GM21717 (cell line): ENCODE measurements at regions not wholly inside any gene's neighbourhood (a gene's known extent, or its start where the extent isn't known, plus 50 kb on each side); places are given as distances from the start of the nearest gene placed in this dataset.
"Not testable (repeated sequence)": the region's sequence is repeated elsewhere in the genome, so short reads cannot be mapped to it uniquely, and the experiment has no call there.

ENCODE experiments used
- ATAC-seq: cut with Tn5 transposase; IDR thresholded peaks from one replicate; pipeline ENCODE4 v1.9.1; 2021; ENCODE audit warnings: mild to moderate bottlenecking, moderate library complexity; ENCODE audit not compliant: unreplicated experiment

DNA sequence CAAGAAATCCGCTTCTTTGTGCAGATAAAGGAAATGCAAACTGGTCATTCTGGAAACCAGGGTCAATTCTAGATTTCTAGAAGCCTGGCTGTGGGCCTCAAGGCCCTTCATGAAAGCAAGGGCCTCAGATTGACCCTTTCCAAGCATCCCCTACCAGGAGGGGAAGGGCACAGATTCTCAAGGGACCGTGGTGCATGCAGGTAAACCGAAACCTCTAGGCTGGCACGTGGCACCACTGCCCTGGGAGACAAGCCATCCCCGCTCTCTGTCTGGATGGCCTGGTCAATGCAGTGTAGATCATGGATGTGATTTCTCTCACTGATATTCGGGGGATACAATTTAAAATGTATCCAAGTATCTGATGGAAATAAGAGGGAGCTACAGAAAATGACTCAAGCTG is 69.4 kb downstream of the TOMM20 start:
- ATAC-seq, result no peak

DNA sequence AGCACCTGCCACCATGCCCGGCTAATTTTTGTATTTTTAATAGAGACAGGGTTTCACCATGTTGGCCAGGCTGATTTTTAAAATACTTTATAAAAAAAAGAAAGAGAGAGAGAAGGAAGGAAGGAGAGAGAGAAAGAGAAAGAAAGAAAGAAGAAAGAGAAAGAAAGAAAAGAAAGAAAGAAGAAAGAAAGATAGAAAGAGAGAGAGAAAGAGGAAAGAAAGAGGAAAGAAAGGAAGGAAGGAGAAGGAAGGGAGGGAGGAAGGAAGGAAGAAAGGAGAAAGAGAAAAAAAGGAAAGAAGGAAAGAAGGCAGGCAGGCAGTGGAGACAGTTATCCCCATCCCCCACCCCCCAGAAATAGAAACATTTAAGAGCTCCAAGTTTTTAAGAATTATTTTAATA is 69.9 kb downstream of the TOMM20 start:
- ATAC-seq, result no peak

DNA sequence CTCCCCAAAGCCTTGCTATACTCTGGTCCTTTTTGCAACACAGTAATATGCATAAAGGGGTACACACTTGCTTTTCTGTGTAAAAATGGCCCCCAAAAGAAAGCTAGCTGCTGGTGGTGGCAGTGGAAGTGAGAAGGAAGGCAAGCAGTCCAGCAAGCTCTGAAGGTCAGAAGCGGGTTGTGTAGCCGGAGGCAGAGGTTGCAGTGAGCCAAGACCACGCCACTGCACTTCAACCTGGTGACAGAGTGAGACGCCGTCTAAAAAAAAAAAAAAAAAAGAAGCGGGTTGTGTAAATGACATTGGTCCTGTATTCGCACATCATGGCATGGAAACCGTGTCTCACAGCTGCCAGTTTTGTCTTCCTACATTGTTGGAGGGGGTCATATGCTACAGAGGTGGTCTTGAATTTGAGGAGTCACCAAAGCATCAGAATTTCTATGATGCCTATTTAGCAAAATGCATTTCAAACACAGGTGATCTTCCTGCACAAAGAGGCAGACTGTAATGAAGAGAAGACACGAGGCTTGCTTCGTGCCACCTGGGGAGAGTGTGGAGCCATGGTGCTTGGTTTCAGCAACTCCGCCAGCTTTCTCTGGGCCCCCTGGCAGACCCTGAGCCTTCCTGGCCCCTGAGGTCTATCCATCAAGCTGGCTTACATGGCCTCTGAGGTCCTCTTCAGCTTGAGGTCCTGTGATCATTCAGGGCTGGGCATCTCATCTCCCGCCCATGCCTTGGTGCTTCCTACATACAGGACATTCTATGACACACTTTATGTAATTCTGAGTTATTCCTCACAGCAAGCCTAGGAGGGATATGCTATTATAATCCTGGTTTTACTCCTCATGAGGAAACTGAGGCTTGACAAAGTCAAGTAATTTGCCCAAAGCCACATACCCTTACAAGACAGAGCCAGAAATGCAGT is 71.0 kb downstream of the TOMM20 start:
- no peak for ATAC-seq

DNA sequence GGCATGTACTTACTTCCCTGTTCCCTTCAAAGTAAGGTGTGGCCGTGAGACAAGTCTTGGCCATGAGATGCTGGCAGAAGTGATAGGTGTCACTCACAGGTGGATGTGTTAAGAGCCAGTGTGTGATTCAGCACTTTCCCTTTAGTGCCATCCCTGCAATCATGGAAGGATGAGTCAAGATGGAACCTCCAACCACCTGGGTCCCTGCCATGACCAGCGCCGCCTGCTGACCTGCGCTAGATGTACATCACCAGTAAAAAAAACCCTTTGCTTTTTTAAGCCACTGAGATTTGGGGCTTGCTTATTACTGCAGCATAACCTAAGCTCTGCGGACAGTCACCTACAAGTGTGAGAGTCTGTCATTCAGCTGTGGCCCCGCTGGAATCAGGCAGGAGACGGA is 71.7 kb downstream of the TOMM20 start:
- no peak for ATAC-seq

DNA sequence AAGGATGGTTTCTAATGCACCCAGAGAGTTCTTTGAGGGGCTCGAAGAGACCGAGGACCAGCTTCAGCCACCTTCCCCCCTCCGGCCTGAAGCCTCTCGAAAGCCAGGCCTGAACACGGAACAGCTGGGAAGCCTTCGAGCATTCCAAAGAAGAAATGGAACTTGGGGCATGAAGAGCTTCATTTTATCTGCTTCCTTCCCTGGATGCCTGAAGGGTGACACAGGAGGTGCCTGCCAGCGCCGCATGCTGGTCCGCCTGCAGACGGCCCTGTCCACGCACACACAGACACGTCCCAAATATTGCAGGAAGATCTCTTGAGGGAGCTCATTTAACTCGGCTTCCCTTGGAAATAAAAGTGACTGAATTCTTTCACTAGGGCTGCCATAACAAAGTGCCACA is 73.7 kb downstream of the TOMM20 start:
- no peak for ATAC-seq

DNA sequence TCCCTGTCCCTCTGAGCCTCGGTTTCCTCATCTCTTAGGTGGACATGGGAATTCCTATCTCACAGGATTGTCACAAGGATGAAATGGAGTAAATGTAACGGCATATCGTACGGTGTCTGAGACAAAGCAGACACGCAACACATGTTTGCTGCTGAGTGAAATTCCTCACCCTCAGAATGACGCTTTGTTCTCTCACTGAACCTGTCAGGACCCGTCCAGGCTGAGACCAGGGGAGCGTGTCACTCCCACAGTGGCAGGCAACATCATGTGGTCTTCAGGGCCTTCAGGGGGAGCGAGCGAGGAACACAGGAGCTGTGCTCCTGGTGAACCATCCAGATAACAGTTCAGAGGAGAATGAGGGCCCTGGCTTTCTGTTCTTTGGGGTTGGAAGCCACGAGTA is 74.2 kb downstream of the TOMM20 start:
- ATAC-seq, result no peak

DNA sequence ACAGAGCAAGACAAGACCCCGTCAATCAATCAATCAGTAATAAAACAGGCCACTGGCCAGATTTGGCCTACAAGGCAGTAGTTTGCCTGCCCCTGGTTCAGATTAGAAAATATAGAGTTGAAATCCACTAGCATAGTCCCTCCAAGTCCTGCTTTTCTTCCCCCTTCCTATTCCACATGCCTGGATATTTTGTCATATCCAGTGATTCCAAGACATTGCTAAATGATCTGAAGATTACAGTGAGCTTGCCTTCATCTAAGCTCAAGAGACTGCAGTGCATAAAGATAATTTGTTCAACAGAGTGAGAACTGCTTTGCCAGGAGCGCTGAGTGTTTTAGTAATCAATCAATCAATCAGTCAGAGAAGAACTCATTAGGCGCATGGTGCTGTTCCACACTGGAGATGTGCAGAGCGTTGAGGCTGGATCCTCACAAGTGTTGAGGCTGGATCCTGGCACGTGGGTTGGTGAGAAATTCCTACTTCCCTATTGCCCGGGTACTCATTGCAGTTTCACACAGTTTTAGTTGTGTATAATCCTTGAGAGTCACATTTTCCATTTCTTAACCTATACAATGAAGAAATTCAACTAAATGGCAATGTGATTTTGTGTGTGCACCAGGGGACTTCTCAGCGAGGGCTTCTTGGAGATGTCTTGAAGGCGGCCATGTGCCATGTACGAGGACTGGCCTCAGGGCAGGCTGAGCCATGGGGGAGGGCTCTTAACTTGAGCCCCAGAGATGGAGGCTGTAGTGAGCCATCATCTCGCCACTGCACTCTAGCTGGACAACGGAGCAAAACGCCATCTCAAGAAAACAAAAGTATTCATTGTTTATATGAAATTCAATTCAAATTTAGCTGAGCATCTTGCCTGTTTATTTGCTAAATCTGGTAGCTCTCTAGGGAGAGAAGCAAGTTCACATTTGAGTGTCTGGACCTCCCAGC is 76.3 kb downstream of the TOMM20 start:
- ATAC-seq, result no peak

DNA sequence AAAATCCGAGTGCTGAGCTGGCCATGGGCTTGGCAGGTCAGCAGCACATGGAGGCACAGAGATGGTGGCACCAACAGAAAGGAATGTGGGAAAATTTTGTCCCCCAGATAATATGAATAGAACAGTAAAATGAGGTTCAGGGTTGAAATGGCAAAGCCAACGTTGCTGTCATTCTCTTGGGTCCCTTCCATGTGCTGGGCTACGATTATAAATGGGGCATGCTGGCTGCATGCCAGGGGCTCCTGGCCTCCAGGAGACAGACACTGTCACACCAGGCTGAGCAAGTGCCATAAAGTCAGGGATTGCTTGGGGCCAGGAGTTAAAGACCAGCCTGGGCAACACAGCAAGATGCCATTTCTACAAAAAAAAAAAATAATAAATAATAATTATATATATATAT is 77.1 kb downstream of the TOMM20 start:
- ATAC-seq, result no peak

DNA sequence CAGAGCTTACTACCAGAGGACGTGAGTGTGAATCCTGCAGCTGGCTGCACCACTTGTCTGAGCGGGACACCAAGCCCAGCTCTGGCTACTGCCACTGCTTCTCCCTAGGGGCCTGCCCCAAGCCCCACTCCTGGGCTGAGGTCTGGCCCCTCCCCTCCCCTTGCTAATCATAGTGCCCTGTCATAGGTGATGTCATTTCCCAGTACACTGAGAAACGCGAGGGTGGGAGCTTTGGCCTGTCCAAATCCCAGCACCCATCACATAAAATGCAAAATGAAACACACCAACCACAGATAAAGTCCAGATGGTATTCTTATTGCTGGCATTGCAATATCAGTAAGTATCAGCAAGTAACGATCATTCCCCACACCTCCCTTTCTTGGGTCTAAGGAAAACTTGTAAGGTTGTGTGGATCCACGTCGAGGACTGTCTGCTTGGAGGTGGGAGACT is 77.7 kb downstream of the TOMM20 start:
- ATAC-seq, result peak; percentile 45

DNA sequence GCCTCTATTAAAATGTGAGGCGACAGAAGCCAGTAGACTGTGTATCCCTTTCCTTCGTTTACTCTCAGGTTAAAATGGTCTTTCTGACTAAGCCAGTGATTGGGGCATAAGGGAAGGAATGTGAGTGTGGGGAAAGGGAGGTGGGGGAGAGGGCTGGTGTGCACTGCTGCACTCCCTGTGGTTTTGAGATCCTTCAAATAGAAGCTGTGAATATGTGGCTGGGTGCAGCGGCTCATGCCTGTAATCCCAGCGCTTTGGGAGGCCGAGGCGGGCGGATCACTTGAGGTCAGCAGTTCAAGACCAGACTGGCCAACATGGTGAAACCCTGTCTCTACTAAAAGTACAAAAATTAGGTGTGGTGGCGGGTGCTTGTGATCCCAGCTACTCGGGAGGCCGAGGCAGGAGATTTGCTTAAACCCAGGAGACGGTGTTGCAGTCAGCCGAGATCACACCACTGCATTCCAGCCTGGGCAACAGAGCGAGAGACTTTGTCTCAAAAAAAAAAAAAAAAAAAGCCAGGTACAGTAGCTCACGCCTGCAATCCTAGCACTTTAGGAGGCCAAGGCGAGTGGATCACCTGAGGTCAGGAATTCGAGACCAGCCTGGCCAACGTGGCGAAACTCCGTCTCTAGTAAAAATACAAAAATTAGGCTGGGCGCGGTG is 78.8 kb downstream of the TOMM20 start:
- ATAC-seq, result not testable (repeated sequence)

DNA sequence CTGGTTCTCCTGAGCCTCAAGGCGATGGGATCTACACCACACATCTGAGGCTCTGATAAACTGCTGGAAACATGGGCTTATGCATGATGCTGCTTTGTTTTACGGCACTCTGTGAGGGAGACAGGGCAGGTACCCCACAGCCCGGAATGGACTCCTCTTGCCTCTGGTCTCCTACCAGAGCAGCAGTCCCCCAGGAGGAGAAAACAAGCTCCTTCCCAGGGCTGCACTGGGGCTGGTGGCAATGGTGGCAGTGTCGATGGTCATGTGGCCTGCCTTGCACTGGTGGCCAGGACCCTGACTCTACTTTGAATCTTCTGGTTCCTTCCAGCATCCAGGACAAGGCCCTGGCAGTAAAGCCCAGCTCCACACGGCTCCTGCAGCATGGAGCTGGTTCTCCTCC is 79.4 kb downstream of the TOMM20 start:
- no peak for ATAC-seq

DNA sequence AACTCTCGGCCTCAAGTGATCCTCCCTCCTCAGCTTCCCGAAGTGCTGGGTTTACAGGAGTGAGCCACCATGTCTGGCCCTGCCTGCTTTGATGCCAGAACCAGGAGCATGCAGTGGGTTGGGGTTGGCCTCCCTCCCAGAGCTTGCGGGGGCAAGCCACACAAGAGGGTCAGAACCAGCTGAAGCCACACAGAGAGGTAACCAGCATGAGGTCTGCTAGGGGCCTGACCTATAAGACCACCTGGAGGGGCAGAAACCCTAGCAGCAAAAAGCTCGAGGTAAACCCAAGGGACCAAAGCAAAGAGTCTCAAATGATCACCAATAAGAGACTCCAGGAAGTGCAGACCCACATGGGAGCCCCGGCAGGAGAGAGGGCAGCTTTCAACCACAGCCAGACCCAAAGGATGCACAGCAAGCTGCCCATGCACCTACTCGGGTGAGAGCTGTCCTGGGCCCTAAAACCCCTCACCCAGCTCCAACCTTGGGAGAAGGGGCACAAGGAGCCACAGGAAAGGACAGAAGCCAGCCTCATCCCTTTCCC is 81.2 kb downstream of the TOMM20 start:
- no peak for ATAC-seq

DNA sequence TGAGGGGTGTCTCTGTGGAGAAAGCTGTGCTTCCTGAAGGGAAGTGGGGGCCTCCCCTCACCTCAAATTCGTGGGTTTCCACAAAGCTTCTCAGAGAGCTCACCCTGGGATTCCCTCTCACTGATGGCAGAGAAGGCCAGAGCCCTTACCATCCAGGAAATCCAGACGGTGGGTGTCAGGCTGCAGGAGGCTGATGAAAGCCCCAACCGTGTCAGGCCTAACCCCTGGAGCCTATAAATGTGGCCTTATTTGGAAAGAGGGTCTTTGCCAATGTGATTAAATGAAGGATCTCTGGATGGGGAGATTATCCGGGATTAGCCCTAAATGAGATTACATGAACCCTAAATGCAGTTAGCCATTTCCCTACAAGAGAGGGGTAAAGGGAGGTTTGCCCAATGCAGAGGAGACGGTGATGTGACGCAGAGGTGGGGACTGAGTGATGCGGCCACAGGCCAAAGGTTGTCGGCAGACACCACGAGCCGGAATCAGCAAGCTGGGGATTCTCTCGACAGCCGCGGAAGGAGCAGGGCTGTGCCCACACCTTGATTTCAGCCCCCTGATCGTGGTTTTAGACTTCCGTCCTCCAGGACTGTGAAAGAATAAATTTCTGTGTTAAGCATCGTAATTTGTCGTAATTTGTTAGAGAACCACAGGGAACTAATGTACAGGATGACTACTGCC is 82.6 kb downstream of the TOMM20 start:
- ATAC-seq, result no peak

DNA sequence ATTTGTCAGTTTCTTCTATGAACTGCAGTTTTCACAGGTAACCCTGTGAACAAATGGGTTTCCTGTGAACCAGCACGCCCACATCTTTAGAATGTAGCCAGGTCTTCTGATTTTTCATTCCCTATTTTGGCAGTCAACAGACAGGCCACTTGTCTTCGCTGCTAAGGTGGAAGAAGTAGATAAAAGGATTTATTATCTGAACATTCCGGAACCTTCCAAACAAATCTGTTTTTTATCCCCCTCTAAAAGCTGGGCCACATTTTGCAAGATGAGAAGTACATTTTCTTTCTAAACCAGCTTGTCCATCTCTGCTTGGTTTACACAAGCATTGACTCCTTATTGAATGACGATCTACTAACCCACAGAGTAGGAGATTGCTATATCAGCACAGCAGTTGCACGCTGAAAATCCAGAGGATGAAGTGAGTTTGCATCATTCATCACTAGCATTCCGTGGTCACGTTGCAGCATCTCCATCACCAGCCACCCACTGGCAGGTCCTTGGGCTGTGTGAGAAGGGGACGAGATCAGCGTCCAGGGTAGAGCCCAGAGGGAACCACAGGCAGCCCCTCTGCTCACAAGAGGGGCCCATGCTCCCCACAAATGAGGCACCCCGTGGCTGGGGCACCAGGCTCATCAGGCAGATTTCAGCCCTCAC is 83.5 kb downstream of the TOMM20 start:
- ATAC-seq, result no peak

DNA sequence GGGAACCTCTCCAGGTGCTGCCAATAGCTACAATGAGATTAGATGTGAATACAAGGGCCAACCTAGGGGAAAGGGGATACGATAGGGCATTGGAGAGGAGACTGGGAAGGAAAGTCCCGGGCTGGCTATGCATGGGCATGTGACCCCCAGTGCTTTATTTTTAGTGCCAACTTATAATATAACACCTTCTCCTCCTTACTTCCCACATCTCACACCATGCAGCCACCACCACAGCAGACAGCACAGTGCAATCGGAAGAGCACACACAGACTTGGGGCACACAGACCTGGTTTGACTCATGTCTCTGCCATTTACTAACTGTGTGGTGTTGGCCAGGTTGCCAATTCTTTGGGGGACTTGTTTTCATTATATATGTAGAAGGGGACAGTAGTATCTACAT is 85.4 kb downstream of the TOMM20 start:
- no peak for ATAC-seq

DNA sequence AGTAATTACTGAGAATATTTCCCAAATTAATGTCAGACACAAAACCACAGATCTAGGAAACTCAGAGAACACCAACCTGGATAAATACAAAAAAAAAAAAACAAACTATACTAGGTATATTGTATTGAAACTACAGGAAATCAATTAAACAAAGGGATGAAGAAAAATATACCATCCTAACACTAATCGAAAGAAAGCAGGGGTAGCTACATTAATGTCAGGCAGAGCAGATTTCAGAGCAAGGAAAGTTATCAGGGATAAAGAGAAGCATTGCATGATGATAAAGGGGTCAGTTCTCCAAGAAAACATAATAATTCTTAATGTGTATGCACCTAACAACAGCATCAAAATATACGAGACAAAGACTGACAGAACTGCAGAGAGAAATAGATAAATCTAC is 89.9 kb downstream of the TOMM20 start:
- no peak for ATAC-seq

DNA sequence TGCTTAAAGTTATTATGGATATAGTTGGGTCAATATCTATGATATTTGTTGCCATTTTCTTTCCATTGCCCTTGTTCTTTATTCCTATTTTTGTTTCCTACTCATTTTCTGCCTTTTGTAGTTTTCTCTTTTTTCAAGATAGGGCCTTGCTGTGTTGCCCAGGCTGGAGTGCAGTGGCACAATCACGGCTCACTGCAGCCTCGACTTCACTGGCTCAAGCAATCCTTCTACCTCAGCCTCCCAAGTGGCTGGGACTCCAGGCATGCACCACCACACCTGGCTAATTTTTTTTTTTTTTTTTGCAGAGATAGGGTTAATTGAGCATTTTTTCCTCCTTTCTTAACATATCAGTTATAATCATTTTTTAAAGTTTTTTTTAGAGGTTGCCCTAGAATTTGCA is 92.7 kb downstream of the TOMM20 start:
- no peak for ATAC-seq

DNA sequence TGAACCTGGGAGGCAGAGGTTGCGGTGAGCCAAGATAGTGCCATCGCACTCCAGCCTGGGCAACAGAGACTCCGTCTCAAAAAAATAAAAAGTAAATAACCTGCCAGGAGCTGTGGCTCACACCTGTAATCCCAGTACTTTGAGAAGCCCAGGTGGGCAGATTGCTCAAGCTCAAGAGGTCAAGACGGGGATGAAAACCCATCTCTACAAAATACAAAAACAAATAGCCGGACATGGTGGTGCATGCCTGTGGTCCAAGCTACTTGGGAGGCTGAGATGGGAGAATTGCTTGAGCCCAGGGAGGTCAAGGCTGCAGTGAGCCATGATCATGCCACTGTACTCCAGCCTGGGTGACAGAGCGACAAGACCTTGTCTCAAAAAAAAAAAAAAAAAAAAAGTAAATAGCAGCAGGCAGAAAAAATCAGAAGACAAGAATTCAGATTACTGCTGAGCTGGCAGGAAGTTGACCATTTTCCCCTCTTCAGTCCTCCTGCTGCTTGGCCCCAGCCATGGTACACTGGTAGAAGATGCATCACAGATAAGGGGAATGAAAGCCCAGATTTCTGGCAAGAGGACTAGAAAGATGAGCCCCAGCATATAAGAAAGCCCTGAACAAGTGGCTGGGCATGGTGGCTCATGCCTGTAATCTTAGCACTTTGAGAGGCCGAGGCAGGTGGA is 97.6 kb downstream of the TOMM20 start:
- ATAC-seq, result no peak

DNA sequence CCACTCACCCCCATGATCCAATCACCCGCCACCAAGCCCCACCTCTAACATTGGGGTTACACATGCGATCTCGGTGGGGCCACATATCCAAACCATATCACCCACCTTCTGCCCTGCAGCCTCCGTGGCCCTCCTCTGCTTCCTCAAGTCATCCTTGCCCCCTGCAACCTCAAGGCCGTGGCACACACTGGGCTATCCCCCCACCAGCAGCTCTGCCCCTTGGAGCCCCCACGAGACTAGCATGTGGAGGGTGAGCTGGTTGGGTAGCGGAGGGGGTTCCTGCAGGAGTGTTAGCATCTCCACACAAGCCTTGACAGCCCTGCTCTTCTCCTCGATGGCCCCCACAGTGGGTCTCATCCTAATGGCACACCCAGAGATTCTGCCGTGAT is 100.8 kb downstream of the TOMM20 start:
- ATAC-seq, result no peak
